OCI-M2 (cell line): ENCODE measurements at regions not wholly inside any gene's neighbourhood (a gene's known extent, or its start where the extent isn't known, plus 50 kb on each side); places are given as distances from the start of the nearest gene placed in this dataset.

Experiments used
- DNase-seq: peaks from one replicate; lab custom pipeline; 2025; ENCODE audit not compliant: unreplicated experiment; lab: John Stamatoyannopoulos, UW

GRCh38 chr7:52079726-52080125 lies 763.1 kb upstream of the COBL start:
- DNase-seq = no peak

- DNase-seq = no peak
These were observed 761.0 kb upstream of the COBL start for GRCh38 chr7:52077571-52077970.

GRCh38 chr7:52074912-52075311 lies 758.3 kb upstream of the COBL start:
- DNase-seq = no peak

- no peak for DNase-seq
These were observed 757.5 kb upstream of the COBL start for GRCh38 chr7:52074071-52074470.

GRCh38 chr7:52071744-52072143 lies 755.1 kb upstream of the COBL start:
- no peak for DNase-seq

- no peak for DNase-seq
These were observed 747.9 kb upstream of the COBL start for GRCh38 chr7:52064493-52064892.

- DNase-seq = no peak
These were observed 745.1 kb upstream of the COBL start for GRCh38 chr7:52061666-52062065.

GRCh38 chr7:52053525-52053924 lies 736.9 kb upstream of the COBL start:
- no peak for DNase-seq

- DNase-seq = no peak
These were observed 714.1 kb upstream of the COBL start for GRCh38 chr7:52030722-52031121.

- DNase-seq = no peak
These were observed 709.5 kb upstream of the COBL start for GRCh38 chr7:52026140-52026539.

- no peak for DNase-seq
These were observed 704.7 kb upstream of the COBL start for GRCh38 chr7:52021343-52021742.

- DNase-seq = no peak
These were observed 702.1 kb upstream of the COBL start for GRCh38 chr7:52018680-52019054.

GRCh38 chr7:52017802-52018679 lies 701.4 kb upstream of the COBL start:
- no peak for DNase-seq

GRCh38 chr7:52009181-52009580 lies 692.6 kb upstream of the COBL start:
- no peak for DNase-seq

- DNase-seq = no peak
These were observed 690.1 kb upstream of the COBL start for GRCh38 chr7:52006674-52007073.

GRCh38 chr7:52005613-52006012 lies 689.0 kb upstream of the COBL start:
- DNase-seq = no peak

- DNase-seq = no peak
These were observed 679.1 kb upstream of the COBL start for GRCh38 chr7:51995596-51996179.

- DNase-seq = no peak
These were observed 666.0 kb upstream of the COBL start for GRCh38 chr7:51982653-51983052.

GRCh38 chr7:51980812-51981211 lies 664.2 kb upstream of the COBL start:
- DNase-seq = no peak

- no peak for DNase-seq
These were observed 663.7 kb upstream of the COBL start for GRCh38 chr7:51980313-51980712.

GRCh38 chr7:51977913-51978312 lies 661.3 kb upstream of the COBL start:
- no peak for DNase-seq

- peak; percentile 36 for DNase-seq
These were observed 657.3 kb upstream of the COBL start for GRCh38 chr7:51973939-51974338.

- no peak for DNase-seq
These were observed 656.5 kb upstream of the COBL start for GRCh38 chr7:51973071-51973470.
